Spleen (tissue), 7 donors: ENCODE measurements at regions not wholly inside any gene's neighbourhood (a gene's known extent, or its start where the extent isn't known, plus 50 kb on each side); places are given as distances from the start of the nearest gene placed in this dataset.

Experiments used
- CTCF ChIP-seq, 11 experiments: fragments of 200-600 bp in 7 of 11; fragments of 450-650 bp in 4 of 11; sonication (generic) in 4 of 11; IDR thresholded peaks in 8 of 11; conservative IDR thresholded peaks in 3 of 11; 1 replicate in 7 of 11; 2 replicates in 4 of 11; pipeline versions ENCODE4 v1.4.0 to v1.8.0; 2016 to 2021; ENCODE audit warnings: antibody characterized with exemption in 11 of 11, inconsistent platforms in 4 of 11, mild to moderate bottlenecking in 1 of 11
- POLR2A ChIP-seq, 3 donors: fragments of 450-650 bp; IDR thresholded peaks; one replicate each; pipeline ENCODE4 v1.5.1; 2017; ENCODE audit warnings: antibody characterized with exemption in 3 of 3, mild to moderate bottlenecking in 1 of 3
- POLR2AphosphoS5 ChIP-seq, 3 donors: sonication (generic); formaldehyde crosslinking; IDR thresholded peaks; one replicate each; pipeline ENCODE4 v1.5.1; 2017; ENCODE audit warnings: antibody characterized with exemption in 3 of 3
- donor health status: DM: no; HTN: no; CAD: no; lungs with moderate emphysema.
- donor health status: DM: no; HTN: no; CAD: no.
- donor health status: DM: no; HTN: no; CAD: no.

GRCh38 chr16:26710450-26710849, 356.3 kb upstream of the C16orf82 start:
- no peak for TF ChIP-seq CTCF (IDR thresholded peaks at IDR 0.05 in 8 of 11, conservative IDR thresholded peaks at IDR 0.05 in 3 of 11)
- no peak for TF ChIP-seq POLR2AphosphoS5 (IDR thresholded peaks at IDR 0.05)
- TF ChIP-seq POLR2A (IDR thresholded peaks at IDR 0.05) = no peak
